HG03159 (cell line): ENCODE measurements at regions not wholly inside any gene's neighbourhood (a gene's known extent, or its start where the extent isn't known, plus 50 kb on each side); places are given as distances from the start of the nearest gene placed in this dataset.
"Not testable (repeated sequence)": the region's sequence is repeated elsewhere in the genome, so short reads cannot be mapped to it uniquely, and the experiment has no call there.

Experiments used
- ATAC-seq: cut with Tn5 transposase; IDR thresholded peaks from one replicate; pipeline ENCODE4 v1.9.1; 2021; ENCODE audit warnings: mild to moderate bottlenecking, moderate library complexity; ENCODE audit not compliant: unreplicated experiment

DNA sequence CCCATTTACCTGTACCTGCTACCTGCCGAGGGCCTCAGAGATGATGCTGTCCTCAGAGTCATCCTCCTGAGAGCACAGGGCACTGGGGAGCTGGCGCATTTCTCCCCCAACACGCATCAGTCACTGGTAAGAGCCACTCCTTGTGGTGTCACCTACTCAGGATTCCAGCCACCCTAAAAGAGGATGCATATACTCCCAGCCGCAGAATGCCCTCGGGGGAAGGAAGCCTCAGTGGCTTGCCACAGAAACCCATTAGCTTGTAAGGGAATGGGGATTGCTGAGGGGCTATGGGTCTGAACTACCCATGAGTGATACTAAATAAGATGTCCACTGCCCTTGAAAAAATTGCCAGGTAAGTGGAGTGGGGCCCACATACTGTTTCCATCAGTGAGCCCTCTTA lies 279.2 kb downstream of the WDR11 start:
- no peak for ATAC-seq

DNA sequence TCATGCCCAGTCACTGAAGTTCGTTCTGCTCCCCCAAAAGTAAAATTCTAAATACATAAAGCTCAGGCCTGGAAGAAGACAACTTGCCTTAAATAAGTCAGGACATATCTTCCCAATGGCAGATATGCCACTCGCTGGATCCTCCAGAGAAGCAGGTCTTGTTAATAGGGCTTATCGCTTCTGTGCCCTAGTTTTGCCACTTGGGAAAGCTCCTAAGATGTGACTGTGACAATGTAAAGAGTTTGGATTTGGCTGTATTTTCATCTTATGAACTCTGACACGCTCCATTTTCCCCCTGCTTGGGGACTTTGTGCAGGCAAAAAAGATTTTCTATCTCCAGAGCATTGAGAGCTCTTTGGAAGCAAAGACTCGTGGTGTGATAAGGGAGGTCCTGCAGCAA lies 279.9 kb downstream of the WDR11 start:
- no peak for ATAC-seq

DNA sequence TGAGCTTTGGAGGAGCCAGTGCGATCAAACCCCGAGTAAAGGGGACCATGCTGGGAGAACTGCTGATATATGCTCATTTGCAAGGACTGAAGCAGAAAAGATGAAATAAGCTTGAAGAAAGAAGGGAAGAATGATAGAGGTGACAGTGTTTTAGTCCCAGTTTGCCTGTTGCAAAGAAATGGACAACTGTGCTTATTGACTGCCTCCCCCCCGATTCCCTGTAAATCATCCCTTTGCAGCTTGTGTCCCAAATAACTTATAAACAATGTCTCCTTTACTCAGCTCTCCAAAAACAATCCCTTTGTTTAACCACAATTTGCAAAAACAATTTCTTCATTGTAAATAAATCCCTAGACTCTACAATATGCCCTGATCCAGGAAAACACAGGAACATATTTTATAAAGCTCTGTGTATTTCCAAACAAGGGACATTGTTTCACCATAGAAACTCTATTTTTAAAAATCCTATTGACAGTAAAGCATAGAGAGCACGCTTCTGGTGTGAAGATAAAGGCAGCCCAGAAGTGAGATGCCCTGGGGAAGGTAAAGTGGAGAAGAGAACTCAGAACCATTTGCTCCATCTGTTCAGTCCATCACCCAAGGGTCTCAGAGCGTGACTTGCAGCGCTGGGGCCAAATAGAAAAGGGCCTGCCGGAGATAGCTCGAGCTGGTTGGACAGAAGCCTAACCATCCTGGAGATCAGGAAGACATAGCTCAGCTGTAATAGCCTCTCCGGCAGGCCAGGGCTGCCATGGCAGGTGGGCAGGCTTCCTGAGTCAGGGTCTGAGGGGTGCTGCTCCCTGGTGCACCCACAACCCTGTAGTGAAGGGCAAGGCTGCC lies 280.5 kb downstream of the WDR11 start:
- ATAC-seq = no peak

DNA sequence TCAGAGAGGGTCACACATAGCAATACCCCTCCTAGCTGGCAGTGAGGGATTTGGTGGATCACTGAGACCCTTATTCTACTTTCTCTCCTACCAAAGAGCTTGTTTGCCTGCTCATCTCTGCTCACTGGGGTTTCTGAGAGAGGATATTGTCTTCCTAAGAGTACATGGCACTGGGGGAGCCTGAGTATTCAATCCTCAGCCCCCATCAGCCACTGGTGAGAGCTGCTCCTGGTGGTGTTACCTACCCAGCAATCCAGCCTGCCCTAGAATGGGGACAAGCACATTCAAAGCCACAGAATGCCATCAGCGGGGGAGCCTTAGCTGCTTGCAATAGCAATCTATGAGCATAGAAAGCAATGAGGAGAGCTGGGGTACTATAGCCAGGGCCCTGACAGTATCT lies 281.1 kb downstream of the WDR11 start:
- no peak for ATAC-seq

DNA sequence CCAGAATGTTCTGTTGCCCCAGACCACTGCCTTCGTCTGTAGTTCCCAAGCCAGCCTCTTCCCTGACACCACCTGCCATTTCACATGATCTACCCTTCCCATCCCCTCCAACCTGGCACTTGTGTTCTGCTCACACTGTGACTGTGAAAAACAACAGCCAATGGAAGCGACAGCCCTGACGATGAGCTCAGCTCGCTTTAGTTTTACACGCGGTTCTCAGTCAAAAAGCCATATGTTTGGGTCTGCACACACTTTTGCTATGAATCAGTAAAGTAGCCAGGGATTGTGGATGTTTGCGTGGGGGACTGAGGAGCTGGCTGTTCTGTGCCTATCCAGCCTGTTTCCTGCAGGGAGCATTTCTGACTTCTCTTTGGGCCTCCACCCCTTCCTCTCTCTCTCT lies 282.7 kb downstream of the WDR11 start:
- no peak for ATAC-seq

DNA sequence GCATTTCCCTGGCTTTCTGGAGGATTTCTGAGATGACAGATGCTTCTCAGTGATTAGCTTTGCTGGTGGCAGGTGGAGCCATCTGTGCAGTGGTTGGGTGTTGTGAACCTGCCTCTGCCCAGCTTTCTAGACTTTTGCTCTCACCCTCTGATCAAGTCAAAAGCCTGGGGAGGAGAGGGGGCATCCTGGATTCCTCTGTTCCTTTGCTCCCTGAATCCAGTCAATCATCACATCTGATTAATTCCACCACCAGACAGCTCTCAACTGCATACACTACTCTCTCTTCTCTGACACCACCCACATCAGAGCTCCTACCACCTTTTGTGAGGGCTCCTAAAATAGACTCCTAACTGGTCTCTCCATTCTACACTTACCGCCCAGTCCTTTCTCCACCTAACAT lies 283.5 kb downstream of the WDR11 start:
- ATAC-seq = no peak

DNA sequence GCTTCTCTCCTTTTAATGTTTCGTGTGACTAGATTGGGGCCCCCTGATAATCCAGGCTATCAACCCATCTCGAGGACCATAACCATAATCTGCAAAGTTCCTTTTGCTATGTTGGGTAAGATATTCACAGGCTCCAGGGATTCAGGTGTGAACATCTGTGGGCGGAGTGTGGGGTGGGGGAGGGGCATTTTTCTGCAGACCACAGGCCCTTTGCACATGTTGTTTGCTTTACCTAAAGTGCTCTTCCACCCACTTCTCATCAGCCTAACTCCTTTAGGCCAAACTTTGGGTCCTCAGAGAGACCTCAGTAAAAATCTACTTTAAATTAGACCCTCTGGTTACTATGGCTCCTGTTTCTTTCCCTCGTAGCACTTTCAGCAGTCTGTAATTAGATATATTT lies 284.4 kb downstream of the WDR11 start:
- ATAC-seq = no peak

DNA sequence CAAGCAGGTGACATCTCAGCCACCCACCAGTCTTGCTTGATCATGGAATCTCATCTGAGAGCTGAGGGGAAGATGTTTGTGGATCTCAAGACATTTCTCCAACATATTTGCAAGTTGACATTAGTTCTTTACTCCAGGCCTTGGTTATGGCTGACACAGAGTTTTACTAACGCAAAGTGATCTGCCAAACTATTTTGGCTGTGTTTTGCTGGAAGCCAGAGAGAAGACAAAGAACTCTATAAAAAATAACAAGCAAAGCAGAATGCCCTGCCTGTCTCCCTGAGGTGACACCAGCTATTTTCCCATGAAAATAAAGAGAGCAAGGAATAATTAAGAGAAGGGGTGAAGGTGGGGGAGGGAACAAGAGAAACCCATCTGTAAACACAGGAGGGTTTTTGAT lies 286.4 kb downstream of the WDR11 start:
- no peak for ATAC-seq

DNA sequence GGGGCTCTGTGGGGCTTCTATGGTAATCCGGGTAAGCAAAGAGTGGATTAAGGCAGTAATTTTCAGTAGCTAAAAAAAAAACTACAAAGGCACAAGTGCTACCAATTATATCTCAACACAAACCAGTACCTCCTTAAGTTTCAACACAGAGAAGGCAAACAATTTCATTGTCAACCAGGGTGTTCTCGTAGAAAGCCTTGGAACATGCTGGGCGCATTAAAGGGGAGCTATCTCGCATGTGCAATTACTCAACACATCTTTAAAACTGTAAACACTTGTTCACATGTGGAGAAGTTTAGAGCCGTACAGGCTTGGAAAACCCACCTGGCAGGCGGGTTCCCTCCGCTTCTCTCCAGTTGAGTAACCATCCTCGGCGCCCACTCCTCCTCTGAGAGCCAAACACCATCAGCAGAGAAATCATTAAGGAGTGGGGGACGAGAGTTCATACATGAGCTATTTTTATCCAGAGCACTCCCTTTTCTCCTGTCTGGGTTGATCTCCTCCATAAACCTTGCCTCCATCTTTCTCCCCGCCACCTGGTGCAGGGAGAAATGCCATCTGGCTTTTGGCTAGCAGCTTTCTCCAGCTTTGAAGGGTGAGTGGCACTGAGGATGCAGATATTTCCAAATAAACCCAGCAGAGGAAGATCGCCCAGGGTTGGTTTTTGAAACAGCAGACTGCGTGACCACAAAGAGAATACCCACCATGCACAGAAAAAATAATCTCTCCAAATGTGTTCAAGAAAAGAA lies 287.1 kb downstream of the WDR11 start:
- ATAC-seq = no peak

DNA sequence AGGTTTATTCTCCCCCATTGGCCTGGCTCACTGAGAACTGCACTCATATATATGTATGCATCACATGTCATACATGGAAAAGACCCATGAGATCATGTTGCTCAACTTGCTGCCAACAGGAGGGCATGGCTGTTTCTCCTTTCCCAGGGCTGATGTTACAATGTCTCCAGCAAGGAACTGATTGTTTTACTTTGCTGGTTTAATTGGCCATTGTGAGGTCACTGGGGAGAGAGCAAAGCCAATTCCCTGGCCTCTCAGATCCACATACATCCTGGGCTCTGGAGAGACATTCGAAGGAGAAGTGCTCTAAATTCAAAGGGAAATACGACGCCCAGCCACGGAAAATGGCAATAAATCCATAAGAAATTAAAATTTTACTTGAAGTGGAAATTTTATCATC lies 287.8 kb downstream of the WDR11 start:
- ATAC-seq = no peak

DNA sequence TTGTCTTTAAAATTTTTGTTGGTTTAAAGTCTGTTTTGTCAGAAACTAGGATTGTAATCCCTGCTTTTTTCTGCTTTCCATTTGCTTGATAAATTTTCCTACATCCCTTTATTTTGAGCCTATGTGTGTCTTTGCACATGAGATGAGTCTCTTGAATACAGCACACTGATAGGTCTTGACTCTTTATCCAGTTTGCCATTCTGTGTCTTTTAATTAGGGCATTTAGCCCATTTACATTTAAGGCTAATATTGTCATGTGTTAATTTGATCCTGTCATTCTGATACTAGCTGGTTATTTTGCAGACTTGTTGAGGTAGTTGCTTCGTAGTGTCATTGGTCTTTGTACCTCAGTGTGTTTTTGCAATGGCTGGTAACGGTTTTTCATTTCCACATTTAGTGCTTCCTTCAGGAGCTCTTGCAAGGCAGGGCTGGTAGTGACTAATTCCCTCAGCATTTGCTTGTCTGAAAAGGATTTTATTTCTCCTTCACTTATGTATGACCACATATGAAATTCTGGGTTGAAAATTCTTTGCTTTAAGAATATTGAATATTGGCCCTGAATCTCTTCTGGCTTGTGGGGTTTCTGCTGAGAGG lies 294.7 kb downstream of the WDR11 start:
- ATAC-seq = not testable (repeated sequence)

DNA sequence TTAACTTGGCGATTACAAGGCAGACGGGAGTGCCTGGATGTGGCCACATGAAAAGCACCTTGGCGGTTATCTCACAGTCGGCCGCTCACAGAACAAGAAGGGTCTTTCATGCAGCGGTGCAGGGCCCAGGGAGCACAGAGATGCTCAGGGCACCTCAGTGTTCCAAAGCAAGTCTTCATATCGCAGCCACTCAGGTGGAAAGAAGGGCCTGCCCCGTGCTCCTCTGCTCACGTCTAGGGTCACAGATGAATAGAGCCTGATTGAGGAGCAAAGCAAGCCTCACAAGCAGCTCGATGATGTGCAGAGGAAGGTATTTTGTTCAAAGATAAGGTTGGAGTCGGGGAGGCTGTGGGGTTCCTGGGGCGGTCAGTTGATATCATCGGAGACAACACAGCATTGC lies 297.8 kb downstream of the WDR11 start:
- no peak for ATAC-seq

DNA sequence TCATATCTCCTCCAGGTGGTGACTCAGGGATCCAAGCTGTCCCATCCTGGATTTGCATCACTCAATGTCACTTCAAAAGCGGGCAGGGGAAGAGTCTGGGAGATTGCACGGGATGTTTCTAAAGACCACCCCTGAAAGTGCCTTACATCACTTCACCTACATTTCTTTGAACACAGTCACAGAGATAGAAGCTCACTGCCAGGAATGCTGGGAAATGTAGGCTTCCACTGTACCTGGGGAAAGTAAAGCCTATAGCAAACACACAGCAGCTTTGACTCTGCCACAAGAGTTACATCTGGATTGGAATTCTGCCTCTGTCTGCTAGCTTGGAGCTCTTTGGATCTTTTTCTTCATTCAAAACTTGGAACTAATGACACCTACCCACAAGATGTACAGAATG lies 300.9 kb downstream of the WDR11 start:
- ATAC-seq = no peak

DNA sequence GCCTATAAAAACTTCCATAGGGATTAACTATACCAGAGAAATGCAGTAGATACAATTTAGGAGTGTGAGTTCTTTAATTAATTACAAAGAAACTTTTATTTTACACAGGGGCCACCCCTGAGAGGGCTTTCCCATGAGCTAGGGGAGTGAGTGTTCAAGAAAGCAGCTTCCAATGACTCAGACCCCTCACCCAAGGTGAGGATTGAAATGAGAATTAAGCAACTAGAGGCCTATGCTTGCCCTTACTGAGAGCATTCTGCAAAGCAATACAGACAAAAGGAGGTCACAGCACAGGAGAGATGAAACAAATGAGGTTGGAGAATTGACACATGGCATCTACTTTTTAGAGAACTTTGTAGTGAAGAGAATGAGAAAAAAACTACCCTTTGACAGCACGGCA lies 301.8 kb downstream of the WDR11 start:
- no peak for ATAC-seq

DNA sequence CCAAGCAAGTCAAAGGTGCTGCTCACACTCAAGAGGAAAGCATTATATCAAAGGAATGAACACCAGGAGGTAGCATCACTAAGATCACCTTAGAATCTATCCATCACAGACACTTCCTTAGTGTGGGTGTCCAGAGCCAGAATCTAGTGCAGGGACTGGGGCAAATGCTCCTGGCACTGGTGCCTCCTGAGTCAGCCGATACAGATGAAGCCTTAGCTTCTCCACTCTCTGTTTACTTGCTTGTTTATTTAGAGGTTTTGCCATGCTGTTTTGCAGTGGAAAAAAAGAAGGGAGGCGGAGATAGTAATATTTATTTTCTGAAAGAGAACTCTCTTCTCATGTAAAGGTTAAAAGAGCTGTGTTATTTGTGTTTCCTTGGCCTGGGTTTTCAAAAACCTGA lies 303.1 kb downstream of the WDR11 start:
- no peak for ATAC-seq

DNA sequence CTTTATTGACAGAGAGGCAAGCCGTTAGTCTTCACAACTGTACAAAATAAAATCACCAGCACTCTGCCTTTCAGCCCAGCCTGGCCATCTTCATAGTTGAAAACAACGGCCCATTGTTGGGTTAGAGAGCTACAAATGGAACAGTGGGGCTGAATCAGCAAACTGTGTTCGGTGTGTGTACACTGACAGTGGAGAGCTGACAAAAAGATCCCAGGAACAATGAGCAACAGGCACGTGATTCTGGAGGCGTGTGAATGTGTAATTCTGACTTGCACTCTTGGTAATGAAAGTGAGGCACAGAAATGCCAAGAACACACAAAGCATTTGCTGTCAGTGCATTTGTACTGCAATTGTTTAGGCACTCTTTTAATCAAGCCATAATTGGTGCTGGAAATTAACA lies 303.7 kb downstream of the WDR11 start:
- ATAC-seq = no peak

DNA sequence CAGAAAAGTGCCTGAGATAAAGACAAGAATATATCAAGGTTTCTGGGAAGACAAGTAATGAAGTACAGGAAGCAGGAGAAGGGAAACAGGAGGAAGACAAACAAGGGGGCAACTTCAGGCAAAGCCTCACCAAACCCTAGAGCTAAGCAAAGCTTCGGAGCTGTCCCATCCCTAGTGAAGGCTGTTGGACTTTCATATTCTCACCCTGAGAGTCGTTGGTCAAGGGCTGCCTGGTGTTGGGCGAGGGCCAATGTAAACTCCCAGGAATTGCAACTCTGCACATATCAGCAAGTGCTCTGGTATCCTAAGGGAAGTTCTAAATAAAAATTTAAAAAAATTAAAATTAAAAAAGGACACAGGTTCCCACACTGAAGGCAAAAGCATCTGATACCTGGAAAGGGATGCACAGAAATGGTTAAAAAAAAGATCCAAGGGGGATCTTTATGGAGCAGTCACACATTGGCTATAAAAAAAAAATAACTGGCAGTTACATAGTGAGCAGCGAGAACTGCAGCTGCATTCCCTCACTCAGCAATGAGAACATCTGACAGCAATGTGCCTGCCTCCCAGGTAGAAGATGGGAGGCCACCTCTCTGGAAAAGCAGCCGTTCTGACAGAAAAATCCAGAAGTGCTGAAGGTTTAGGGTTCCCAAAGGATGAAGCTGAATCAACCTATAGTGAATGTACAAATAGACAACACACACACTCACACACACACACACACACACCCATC lies 304.7 kb downstream of the WDR11 start:
- no peak for ATAC-seq

DNA sequence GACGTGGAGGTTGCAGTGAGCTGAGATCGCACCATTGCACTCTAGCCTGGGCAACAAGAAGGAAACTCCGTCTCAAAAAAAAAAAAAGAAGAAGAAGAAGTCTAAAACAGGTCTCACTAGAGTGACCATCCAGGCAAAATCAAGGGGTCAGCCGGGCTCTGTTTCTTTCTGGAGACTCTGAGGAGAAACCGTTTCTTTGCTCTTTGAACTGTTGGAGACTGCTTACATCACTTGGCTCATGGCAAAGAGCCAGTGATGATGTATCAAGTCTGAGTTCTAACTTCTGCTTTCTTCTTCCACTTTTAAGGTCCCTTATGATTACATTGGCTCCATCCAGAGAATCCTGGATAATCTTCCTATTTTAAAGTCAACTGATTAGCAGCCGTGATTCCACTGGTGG lies 306.8 kb downstream of the WDR11 start:
- no peak for ATAC-seq

DNA sequence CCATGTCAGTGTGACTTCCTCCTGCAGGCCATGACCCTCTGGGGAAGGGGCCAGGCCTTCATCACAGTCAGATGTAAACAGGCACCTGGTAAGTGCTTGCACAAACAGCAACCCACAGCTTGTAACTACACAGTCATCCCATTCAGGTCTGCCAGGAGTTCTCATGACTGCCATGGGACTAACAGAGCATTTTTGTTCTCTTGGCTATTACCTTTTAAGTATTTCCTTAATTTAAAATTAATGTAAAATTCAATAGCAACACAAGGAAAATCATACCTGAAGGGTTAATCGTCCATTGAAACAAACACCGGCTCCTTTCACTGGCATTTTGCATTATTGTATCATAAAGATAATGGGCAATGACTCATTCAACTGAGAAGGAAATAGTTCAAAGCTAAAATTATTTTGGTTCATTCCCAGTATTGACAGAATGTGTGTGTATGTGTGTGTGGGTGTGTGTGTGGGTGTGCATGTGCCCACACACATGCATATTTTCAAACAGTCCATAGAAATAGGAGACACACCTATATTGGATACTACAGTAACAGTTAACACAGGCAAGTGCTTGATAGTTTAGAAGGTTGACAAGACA lies 307.9 kb downstream of the WDR11 start:
- no peak for ATAC-seq

DNA sequence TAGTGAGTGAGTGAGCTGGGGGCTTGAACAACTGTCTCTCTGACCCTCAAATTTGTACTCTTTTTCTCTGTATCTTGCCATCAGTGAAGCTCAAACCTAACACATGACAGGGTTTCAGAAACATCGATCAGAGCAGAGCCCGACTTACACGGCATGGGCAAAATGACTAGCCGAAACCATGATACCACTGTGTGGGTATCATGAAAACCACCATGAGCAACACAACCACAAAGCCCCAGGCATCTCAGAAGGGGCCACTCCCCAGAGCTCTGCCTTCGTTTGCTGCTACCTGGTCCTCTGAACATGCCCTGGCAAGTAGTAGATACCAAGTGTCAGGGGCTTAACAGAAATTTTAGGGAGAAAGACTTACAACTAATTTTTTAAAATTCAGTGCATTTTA lies 308.5 kb downstream of the WDR11 start:
- ATAC-seq = no peak

DNA sequence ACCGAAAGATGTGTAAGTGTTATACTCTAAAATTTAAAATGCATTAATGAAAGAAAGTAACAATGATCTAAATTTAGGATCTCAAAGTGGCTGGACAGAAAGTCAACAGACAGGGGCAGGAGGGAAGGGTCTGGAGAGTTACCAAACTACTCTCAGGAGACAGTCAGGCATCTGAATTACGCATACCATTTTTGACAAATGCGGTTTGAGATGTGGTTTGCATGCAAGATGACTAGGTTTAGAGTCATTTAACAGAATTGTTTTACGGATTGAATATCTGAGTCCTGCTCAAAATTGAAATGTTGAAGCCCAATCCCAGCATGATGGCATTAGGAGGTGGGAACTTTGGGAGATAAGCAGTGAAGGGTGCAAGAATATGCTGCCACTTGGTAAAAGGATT lies 314.1 kb downstream of the WDR11 start:
- ATAC-seq = no peak
